ENCODE measurements at regions not wholly inside any gene's neighbourhood (a gene's known extent, or its start where the extent isn't known, plus 50 kb on each side); places are given as distances from the start of the nearest gene placed in this dataset.

DNA sequence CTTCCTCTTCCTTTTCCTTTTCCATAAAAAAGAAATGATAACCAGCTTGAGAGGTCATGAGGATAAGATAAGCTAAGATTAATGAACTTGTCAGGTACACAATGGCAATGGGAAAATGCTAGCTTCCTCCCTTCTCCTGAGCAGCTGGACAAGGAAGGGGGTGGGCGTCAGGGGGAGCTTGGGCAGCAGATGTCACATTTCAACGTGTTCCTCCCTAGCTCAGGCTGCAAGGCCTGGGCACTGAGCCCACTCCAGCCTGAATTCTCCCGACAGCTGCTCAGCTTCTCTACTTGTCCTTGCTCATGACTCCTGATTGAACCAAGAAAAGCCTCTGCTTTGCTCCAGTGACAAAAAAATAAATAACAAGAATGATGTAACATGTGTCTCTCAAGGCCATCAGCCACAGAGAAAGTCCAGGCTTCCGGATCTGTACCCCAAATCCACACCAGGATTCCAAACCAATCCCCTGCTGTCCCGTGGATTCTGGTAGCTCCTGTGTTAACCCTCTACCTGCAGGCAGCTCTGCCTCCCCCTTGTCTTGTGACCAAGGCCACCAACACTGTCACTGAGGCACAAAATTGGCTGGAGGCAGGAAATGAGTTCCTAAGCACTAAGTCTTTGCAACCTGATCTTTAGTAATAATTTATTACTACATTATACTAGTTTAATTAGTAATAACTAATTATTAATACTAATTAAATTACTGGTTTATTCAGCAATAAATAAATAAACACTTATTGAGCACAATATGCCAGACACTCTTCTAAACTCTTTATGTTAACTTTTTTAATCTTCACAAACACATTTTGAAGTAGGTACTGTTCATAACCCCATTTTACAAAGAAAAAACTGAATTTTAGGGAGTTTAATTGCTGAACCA, 146.5 kb downstream of the CCDC34 start:
- ATAC-seq (ENCODE audit: poor library complexity), result no peak
- intact Hi-C loops (cut with DNase I, micrococcal nuclease), result no loop called here
- Mint-ChIP-seq H3K27ac (no peak overlapping the region), H3K27me3 (peaks cover 40% of the 10 kb centered on the region), H3K4me1 (ENCODE audit: low read depth) (no peaks in the 10 kb centered on the region), H3K4me3 (no peak overlapping the region), H3K36me3 (ENCODE audit: low read depth) (no peaks in the 10 kb centered on the region), H3K9me3 (no peaks in the 10 kb centered on the region)
- TF ChIP-seq, protein P1, sequence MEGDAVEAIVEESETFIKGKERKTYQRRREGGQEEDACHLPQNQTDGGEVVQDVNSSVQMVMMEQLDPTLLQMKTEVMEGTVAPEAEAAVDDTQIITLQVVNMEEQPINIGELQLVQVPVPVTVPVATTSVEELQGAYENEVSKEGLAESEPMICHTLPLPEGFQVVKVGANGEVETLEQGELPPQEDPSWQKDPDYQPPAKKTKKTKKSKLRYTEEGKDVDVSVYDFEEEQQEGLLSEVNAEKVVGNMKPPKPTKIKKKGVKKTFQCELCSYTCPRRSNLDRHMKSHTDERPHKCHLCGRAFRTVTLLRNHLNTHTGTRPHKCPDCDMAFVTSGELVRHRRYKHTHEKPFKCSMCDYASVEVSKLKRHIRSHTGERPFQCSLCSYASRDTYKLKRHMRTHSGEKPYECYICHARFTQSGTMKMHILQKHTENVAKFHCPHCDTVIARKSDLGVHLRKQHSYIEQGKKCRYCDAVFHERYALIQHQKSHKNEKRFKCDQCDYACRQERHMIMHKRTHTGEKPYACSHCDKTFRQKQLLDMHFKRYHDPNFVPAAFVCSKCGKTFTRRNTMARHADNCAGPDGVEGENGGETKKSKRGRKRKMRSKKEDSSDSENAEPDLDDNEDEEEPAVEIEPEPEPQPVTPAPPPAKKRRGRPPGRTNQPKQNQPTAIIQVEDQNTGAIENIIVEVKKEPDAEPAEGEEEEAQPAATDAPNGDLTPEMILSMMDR (IDR thresholded peaks at IDR 0.05), result no peak
- DNase-seq, result no peak
- ChIA-PET CTCF (no interaction called here), POLR2A (interaction anchor here (0.6 kb wide), 1 partner anchor 328 kb away, joined by 3 read pairs; no protein-coding TSS in a partner anchor)
- Histone ChIP-seq H3K27me3 (ENCODE audit: control insufficient read depth in 1 of 2, insufficient read depth in 2 of 2, low read length in 2 of 2) (peaks cover 0 to 7% of the 10 kb centered on the region in 2 experiments), H3K27ac (ENCODE audit: low read depth in 1 of 2, low read length in 2 of 2) (no peak overlapping the region), H3K4me1 (ENCODE audit: insufficient read depth, low read length) (no peaks in the 10 kb centered on the region), H3K36me3 (ENCODE audit: insufficient read depth, low read length) (no peaks in the 10 kb centered on the region), H3K4me3 (ENCODE audit: low read length) (no peak overlapping the region), H3K9me3 (ENCODE audit: control insufficient read depth in 1 of 2, insufficient read depth in 1 of 2, low read length in 2 of 2) (no peaks in the 10 kb centered on the region)

DNA sequence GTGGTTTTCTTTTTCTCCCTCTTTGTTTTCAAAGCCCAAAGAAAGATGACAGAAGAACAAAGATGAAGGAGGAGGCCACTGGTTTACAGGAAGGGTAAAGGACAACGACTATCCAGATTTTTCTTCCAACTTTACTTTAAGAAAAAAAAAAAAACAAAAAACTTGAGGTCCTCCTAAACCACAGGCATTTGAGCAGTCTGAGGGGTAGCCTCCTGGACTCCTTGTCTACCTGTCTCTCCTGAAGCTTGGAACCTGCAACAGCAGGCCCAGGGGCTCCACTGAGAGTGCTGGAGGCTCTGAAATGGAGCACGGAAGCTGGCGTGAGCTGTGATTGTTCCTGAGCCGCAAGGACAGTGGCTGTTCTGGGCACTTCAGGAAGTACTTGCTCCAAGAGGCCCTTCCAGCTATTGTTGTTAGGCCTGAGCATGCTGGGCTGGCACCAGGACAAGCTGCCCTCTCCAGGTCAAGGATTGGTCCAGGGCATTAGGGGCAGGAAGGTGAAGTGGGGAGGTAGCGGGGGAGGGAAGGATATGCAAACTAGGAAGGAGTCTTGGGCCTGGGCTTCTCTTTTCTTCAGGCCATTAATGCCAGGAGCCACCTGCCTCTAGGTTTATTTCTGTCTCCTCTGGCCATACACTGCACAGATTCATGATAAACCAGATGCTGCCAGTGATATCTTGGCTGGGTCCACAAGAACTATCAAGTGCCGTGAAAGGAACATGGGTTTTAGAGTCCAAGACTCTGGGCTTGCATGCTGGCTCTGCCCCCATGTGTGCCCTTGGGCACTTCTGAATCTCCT, 147.3 kb downstream of the CCDC34 start:
- POLR2A ChIA-PET, result interaction anchor here (0.6 kb wide), 1 partner anchor 328 kb away, joined by 3 read pairs; no protein-coding TSS in a partner anchor
- no peak overlapping the region for H3K27ac Mint-ChIP-seq
- no peaks in the 10 kb centered on the region for H3K36me3 Mint-ChIP-seq (ENCODE audit: low read depth)
- H3K4me1 Mint-ChIP-seq (ENCODE audit: low read depth), result no peaks in the 10 kb centered on the region
- H3K27me3 ChIP-seq (ENCODE audit: control insufficient read depth in 1 of 2, insufficient read depth in 2 of 2, low read length in 2 of 2), result peaks cover 0 to 7% of the 10 kb centered on the region in 2 experiments
- CTCF ChIA-PET, result no interaction called here
- H3K4me3 ChIP-seq (ENCODE audit: low read length), result no peak overlapping the region
- no peak overlapping the region for H3K27ac ChIP-seq (ENCODE audit: low read depth in 1 of 2, low read length in 2 of 2)
- no peaks in the 10 kb centered on the region for H3K9me3 Mint-ChIP-seq
- H3K27me3 Mint-ChIP-seq, result peaks cover 42% of the 10 kb centered on the region
- H3K9me3 ChIP-seq (ENCODE audit: control insufficient read depth in 1 of 2, insufficient read depth in 1 of 2, low read length in 2 of 2), result no peaks in the 10 kb centered on the region
- DNase-seq (no peak), ATAC-seq (ENCODE audit: poor library complexity) (no peak)
- TF ChIP-seq, protein P1 (IDR thresholded peaks at IDR 0.05), result no peak
- H3K36me3 ChIP-seq (ENCODE audit: insufficient read depth, low read length), result no peaks in the 10 kb centered on the region
- intact Hi-C loops (cut with DNase I, micrococcal nuclease), result no loop called here
- no peak overlapping the region for H3K4me3 Mint-ChIP-seq
- no peaks in the 10 kb centered on the region for H3K4me1 ChIP-seq (ENCODE audit: insufficient read depth, low read length)

DNA sequence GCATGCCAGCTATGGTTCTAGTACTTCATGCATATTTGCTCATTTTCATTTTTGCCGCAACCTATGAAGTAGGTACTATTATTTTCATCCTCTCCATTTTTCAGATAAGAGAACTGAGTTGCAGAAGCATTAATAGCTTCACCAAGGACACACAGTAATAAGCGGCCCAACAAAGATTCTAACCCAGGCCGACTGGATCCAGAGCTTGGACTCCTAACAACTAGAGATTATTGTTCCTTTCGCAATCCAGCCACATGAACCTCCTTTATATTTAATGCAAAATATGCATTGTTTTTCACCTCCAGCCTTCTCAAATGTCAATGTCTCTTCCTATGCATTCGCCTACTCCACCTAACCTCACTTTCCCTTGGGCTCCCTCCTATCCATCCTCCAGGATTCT, 148.3 kb downstream of the CCDC34 start:
- Mint-ChIP-seq H3K4me1 (ENCODE audit: low read depth) (no peaks in the 10 kb centered on the region), H3K9me3 (no peaks in the 10 kb centered on the region), H3K27me3 (peaks cover 42% of the 10 kb centered on the region), H3K36me3 (ENCODE audit: low read depth) (no peaks in the 10 kb centered on the region), H3K27ac (no peak overlapping the region), H3K4me3 (no peak overlapping the region)
- H3K27ac ChIP-seq (ENCODE audit: low read depth in 1 of 2, low read length in 2 of 2), result no peak overlapping the region
- no peaks in the 10 kb centered on the region for H3K36me3 ChIP-seq (ENCODE audit: insufficient read depth, low read length)
- no peaks in the 10 kb centered on the region for H3K9me3 ChIP-seq (ENCODE audit: control insufficient read depth in 1 of 2, insufficient read depth in 1 of 2, low read length in 2 of 2)
- H3K4me3 ChIP-seq (ENCODE audit: low read length), result no peak overlapping the region
- CTCF ChIA-PET, result no interaction called here
- POLR2A ChIA-PET, result no interaction called here
- intact Hi-C loops (cut with DNase I, micrococcal nuclease), result no loop called here
- TF ChIP-seq, protein P1 (IDR thresholded peaks at IDR 0.05), result no peak
- H3K27me3 ChIP-seq (ENCODE audit: control insufficient read depth in 1 of 2, insufficient read depth in 2 of 2, low read length in 2 of 2), result peaks cover 0 to 7% of the 10 kb centered on the region in 2 experiments
- ATAC-seq (ENCODE audit: poor library complexity) (no peak), DNase-seq (no peak)
- no peaks in the 10 kb centered on the region for H3K4me1 ChIP-seq (ENCODE audit: insufficient read depth, low read length)
